Fibroblast of pulmonary artery (primary cell): ENCODE measurements at regions not wholly inside any gene's neighbourhood (a gene's known extent, or its start where the extent isn't known, plus 50 kb on each side); places are given as distances from the start of the nearest gene placed in this dataset.
"Not testable (repeated sequence)": the region's sequence is repeated elsewhere in the genome, so short reads cannot be mapped to it uniquely, and the experiment has no call there.

ENCODE experiments used
- DNase-seq: peaks from one replicate; pipeline ENCODE4 v3.0.0-alpha.2; 2010; ENCODE audit warnings: low read depth
- H3K4me3 ChIP-seq: replicated peaks from 2 replicates; pipeline ENCODE4 v1.5.1; 2011; ENCODE audit warnings: low read depth, mild to moderate bottlenecking, control low read depth, low read length, moderate library complexity
- CTCF ChIP-seq: IDR thresholded peaks from 2 replicates; pipeline ENCODE4 v1.5.1; 2011; ENCODE audit warnings: mild to moderate bottlenecking, control low read depth, low read length, inconsistent platforms; ENCODE audit errors: missing control alignments

DNA sequence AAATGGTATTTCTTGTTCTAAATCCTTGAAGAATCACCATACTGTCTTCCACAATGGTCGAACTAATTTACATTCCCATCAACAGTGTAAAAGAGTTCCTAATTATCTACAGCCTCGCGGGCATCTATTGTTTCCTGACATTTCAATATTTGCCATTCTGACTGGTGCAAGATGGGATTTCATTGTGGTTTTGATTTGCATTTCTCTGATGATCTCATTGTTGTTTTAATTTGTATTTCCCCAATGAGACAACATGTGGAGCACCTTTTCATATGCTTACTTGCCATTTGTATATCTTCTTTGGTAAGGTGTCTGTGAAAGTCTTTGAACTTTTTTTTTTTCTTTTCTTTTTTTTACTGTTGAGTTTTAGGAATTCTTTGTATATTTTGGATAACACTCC, 473.6 kb downstream of the KCTD16 start:
- no peak overlapping the region for H3K4me3 ChIP-seq
- no peak for DNase-seq
- no peak for TF ChIP-seq CTCF

- TF ChIP-seq CTCF: no peak
- no peak overlapping the region for H3K4me3 ChIP-seq
- no peak for DNase-seq
These were observed 468.1 kb downstream of the KCTD16 start for GRCh38 chr5:144638787-144639186.

DNA sequence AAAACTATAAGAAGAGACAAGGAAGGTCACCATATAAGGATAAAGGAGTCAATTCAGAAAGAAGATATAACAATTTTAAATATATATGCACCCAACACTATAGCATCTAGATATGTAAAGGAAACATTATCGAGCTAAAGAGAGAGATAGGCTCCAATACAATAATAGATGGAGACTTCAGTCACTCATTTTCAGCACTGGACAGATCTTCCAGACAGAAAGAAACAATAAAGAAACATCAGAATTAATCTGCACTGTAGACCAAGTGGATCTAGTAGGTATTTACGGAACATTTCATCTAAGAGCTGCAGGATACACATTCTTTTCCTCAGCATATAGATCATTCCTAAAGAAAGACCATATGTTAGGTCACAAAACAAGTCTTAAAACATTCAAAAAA, 463.5 kb downstream of the KCTD16 start:
- H3K4me3 ChIP-seq: no peak overlapping the region
- no peak for DNase-seq
- no peak for TF ChIP-seq CTCF

DNA sequence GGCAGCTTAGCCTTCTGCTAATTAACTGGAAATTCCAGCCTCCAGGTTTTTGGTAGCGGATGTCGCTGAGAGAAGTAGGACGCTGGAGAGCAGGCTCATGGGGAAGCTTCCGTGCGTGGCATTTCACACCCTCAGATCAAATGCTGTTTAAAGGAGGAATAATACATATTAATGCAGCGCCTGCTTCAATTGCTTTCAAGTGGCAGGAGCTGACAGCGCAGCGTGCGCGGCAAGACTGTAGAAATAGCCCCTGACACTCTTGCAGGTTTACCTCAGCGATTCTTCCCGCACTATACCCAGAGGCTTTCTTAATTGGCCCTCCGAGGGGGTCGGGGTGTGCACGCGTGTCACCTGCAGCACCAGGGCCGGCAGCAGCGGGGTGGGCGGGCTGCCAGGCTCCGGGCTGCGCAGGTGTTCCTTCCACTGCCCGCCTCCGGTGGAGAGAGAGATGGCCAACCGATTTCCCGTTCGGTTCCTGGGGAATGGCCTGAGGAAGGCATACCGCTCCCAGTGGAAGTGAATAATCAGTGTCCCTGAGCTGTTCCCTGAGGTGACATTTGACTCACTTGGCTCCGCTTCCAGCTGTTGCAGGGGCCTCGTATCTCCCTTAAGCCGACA, 427.9 kb downstream of the KCTD16 start:
- no peak overlapping the region for H3K4me3 ChIP-seq
- no peak for DNase-seq
- TF ChIP-seq CTCF: no peak

GRCh38 chr5:144596517-144596916, 425.8 kb downstream of the KCTD16 start:
- TF ChIP-seq CTCF: no peak
- no peak overlapping the region for H3K4me3 ChIP-seq
- no peak for DNase-seq

- no peak overlapping the region for H3K4me3 ChIP-seq
- no peak for DNase-seq
- no peak for TF ChIP-seq CTCF
These were observed 424.2 kb downstream of the KCTD16 start for GRCh38 chr5:144594919-144595318.

DNA sequence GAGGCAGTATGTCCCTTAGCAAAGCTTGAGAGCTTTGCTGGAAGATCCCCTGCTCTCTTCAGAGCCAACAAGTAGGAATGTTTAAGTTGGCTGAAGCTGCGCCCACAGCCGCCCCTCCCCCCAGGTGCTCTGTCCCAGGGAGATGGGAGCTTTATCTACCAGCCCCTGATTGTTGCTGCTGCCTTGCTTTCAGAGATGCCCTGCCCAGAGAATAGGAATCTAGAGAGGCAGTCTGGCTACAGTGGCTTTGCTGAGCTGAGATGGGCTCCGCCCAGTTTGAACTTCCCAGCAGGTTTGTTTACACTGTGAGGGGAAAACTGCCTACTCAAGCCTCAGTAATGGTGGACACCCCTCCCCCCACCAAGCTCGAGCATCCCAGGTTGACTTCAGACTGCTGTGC, 423.6 kb downstream of the KCTD16 start:
- not testable (repeated sequence) for H3K4me3 ChIP-seq, DNase-seq
